BLaER1 (cell line): ENCODE measurements at regions not wholly inside any gene's neighbourhood (a gene's known extent, or its start where the extent isn't known, plus 50 kb on each side); places are given as distances from the start of the nearest gene placed in this dataset.

ENCODE experiments used
- H3K27ac ChIP-seq: shearing (Covaris generic); formaldehyde crosslinking; 2 replicates; pipeline ENCODE4 v1.8.1; 2022
- H3K27me3 ChIP-seq: shearing (Covaris generic); formaldehyde crosslinking; 2 replicates; pipeline ENCODE4 v1.8.1; 2022
- H3K36me3 ChIP-seq: shearing (Covaris generic); formaldehyde crosslinking; 2 replicates; pipeline ENCODE4 v1.8.1; 2022
- H3K4me1 ChIP-seq: shearing (Covaris generic); formaldehyde crosslinking; 2 replicates; pipeline ENCODE4 v1.8.1; 2022
- H3K4me2 ChIP-seq: shearing (Covaris generic); formaldehyde crosslinking; 2 replicates; pipeline ENCODE4 v1.8.1; 2022
- H3K4me3 ChIP-seq: shearing (Covaris generic); formaldehyde crosslinking; 2 replicates; pipeline ENCODE4 v1.8.1; 2022
- H3K9ac ChIP-seq: shearing (Covaris generic); formaldehyde crosslinking; 2 replicates; pipeline ENCODE4 v1.8.1; 2022
- H3K9me3 ChIP-seq: shearing (Covaris generic); formaldehyde crosslinking; 2 replicates; pipeline ENCODE4 v1.8.1; 2022
- H4K20me1 ChIP-seq: shearing (Covaris generic); formaldehyde crosslinking; 2 replicates; pipeline ENCODE4 v1.8.1; 2022
- Cebpa-rat ChIP-seq: shearing (Covaris generic); IDR thresholded peaks from 2 replicates; pipeline ENCODE4 v1.8.1; 2022

DNA sequence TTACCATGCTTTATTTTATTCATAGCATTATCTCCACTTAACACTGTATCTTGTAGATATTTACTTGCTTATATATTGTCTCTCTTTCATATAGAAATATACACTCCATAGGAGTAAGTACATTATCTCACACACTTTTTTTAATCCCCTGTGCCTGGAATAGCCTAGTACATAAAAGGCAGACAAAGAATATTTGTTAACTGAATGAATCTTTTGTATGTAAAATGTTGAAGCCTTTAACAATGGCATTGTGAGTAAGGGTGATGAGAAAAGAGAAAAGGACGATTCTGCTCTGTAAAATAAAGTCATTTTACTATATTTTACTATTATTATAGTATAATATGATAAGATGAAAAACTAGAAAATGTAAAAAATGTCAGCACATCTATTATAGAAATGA is 97.7 kb upstream of the PDHA2 start:
- no peak for TF ChIP-seq Cebpa-rat
- Histone ChIP-seq H3K36me3 (no peaks in the 10 kb centered on the region), H3K27ac (no peak overlapping the region)

GRCh38 chr4:95732061-95732460 is 107.8 kb upstream of the PDHA2 start:
- no peak for TF ChIP-seq Cebpa-rat
- no peaks in the 10 kb centered on the region for H3K9me3 ChIP-seq
- H4K20me1 ChIP-seq: no peaks in the 10 kb centered on the region
- H3K4me1 ChIP-seq: no peaks in the 10 kb centered on the region
- H3K36me3 ChIP-seq: no peaks in the 10 kb centered on the region
- H3K27me3 ChIP-seq: no peaks in the 10 kb centered on the region
- no peak overlapping the region for H3K4me2 ChIP-seq
- no peak overlapping the region for H3K9ac ChIP-seq
- H3K4me3 ChIP-seq: no peak overlapping the region
- H3K27ac ChIP-seq: no peak overlapping the region

More for the DNA sequence above, 97.7 kb upstream of the PDHA2 start:
- H4K20me1 ChIP-seq: no peaks in the 10 kb centered on the region
- H3K4me2 ChIP-seq: no peak overlapping the region
- no peak overlapping the region for H3K9ac ChIP-seq
- peaks cover 9% of the 10 kb centered on the region; the same call in 1 of the 2 replicates for H3K9me3 ChIP-seq
- H3K4me1 ChIP-seq: 0 out of 2 replicates have a peak, but pooled peaks cover 4% of the 10 kb centered on the region
- no peak overlapping the region for H3K4me3 ChIP-seq
- H3K27me3 ChIP-seq: no peaks in the 10 kb centered on the region

DNA sequence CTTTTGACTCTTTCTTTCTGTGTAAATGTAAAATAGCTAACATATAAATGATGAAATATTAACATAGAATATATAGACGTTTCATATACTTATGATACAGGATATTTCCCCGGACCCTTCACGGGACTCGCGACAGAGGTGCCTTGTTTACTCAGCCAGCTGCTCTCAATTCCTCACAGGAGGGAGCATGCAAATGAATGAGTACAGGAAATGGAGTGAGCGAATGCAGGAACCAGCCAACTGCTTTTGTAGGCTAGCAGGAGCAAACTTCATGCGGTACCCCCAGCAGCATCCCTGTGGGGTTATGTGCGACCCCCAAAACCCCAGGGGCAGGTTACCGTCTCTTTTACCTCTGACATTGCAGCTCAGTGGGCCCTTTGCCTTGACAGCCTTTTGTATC is 110.3 kb upstream of the PDHA2 start:
- TF ChIP-seq Cebpa-rat: no peak
- H3K9me3 ChIP-seq: no peaks in the 10 kb centered on the region
- no peaks in the 10 kb centered on the region for H3K36me3 ChIP-seq
- H3K27me3 ChIP-seq: no peaks in the 10 kb centered on the region
- H4K20me1 ChIP-seq: no peaks in the 10 kb centered on the region
- no peak overlapping the region for H3K9ac ChIP-seq
- no peak overlapping the region for H3K4me3 ChIP-seq
- no peaks in the 10 kb centered on the region for H3K4me1 ChIP-seq
- no peak overlapping the region for H3K27ac ChIP-seq
- H3K4me2 ChIP-seq: no peak overlapping the region

DNA sequence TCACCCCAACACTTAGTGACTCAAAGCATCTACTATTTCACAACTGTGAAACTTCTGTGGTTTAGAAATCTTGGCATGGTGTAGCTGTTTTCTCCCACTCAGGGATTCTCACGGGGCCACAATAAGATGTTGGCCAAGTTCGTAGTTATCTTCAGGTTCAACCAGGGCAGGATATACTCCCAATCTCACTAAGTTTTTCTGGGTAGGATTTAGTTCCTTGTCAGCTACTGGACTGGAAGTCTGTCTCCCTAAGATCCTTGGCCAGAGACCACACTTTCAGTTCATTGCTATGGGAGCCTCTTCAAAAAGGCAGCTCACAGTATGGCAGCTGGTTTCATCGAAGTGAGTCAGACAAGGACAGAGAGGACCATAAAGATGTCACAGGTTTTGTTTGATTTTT is 111.7 kb upstream of the PDHA2 start:
- no peaks in the 10 kb centered on the region for H3K27me3 ChIP-seq
- H4K20me1 ChIP-seq: no peaks in the 10 kb centered on the region
- no peaks in the 10 kb centered on the region for H3K9me3 ChIP-seq
- H3K4me3 ChIP-seq: no peak overlapping the region
- no peak overlapping the region for H3K9ac ChIP-seq
- no peak overlapping the region for H3K27ac ChIP-seq
- no peaks in the 10 kb centered on the region for H3K36me3 ChIP-seq
- no peak for TF ChIP-seq Cebpa-rat
- H3K4me2 ChIP-seq: no peak overlapping the region
- H3K4me1 ChIP-seq: no peaks in the 10 kb centered on the region

- H3K9ac ChIP-seq: no peak overlapping the region
- no peak overlapping the region for H3K4me3 ChIP-seq
- no peaks in the 10 kb centered on the region for H3K4me1 ChIP-seq
- H3K9me3 ChIP-seq: no peaks in the 10 kb centered on the region
- H3K27ac ChIP-seq: no peak overlapping the region
- no peaks in the 10 kb centered on the region for H3K36me3 ChIP-seq
- H3K27me3 ChIP-seq: no peaks in the 10 kb centered on the region
- no peak for TF ChIP-seq Cebpa-rat
- H4K20me1 ChIP-seq: no peaks in the 10 kb centered on the region
- no peak overlapping the region for H3K4me2 ChIP-seq
Observed at GRCh38 chr4:95715830-95716229, 124.1 kb upstream of the PDHA2 start.

GRCh38 chr4:95714571-95714970 is 125.3 kb upstream of the PDHA2 start:
- Histone ChIP-seq H3K27ac (no peak overlapping the region), H3K4me3 (no peak overlapping the region), H3K4me2 (no peak overlapping the region), H3K27me3 (no peaks in the 10 kb centered on the region), H4K20me1 (no peaks in the 10 kb centered on the region), H3K4me1 (no peaks in the 10 kb centered on the region), H3K9ac (no peak overlapping the region), H3K9me3 (no peaks in the 10 kb centered on the region), H3K36me3 (no peaks in the 10 kb centered on the region)
- TF ChIP-seq Cebpa-rat: no peak

DNA sequence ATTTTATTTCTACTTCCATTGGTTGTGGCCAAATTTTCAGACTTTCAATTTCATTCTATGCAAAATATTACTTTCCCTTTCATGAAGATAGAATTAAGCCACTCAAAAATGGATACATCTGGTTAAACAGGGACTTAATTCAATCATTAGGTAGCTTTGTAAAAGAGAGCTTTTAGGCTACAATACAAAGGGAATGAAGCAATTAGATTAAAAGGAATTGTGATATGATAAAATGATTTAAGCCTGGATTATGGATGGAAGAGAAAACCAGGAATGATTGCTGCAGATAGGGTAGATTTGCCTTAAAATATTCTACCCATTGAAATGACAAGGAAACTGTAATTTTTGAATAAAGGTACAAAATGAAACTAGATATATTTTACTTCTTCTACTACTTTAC is 134.6 kb upstream of the PDHA2 start:
- no peaks in the 10 kb centered on the region for H3K36me3 ChIP-seq
- no peaks in the 10 kb centered on the region for H3K27me3 ChIP-seq
- H3K4me3 ChIP-seq: no peak overlapping the region
- TF ChIP-seq Cebpa-rat: no peak
- no peaks in the 10 kb centered on the region for H3K9me3 ChIP-seq
- H3K4me1 ChIP-seq: no peaks in the 10 kb centered on the region
- no peak overlapping the region for H3K4me2 ChIP-seq
- no peak overlapping the region for H3K9ac ChIP-seq
- no peak overlapping the region for H3K27ac ChIP-seq
- no peaks in the 10 kb centered on the region for H4K20me1 ChIP-seq

DNA sequence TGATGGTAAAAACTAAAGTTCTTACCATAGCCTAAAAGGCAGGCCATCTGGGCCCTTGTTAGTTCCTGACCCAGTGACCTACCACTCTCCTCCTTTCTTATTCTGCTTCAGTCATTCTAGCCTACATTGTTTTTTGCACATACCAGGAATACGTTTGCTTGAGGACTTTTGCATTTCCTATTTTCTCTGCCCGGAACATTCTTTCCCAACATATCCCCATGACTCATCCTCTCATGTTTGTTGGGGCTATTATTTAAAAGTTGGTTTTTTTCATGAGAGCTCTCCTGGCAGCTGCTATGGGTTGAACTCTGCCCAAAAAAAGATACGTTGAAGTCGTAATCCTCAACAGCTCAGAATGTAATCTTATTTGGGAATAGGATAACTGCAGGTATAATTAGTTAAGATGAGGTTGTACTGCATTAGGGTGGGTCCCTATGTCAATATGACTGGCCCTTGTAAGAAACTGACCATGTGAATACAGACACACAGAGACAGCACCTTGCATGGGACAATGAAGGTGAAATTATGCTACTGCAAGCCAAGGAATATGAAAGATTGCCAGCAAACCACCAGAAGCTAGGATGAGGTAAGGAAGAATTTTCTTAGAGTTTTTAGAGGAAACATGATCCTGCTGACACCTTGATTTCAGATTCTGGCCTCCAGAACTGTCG is 138.3 kb upstream of the PDHA2 start:
- H3K4me1 ChIP-seq: no peaks in the 10 kb centered on the region
- H3K36me3 ChIP-seq: no peaks in the 10 kb centered on the region
- TF ChIP-seq Cebpa-rat: no peak
- H4K20me1 ChIP-seq: no peaks in the 10 kb centered on the region
- no peak overlapping the region for H3K4me3 ChIP-seq
- no peak overlapping the region for H3K4me2 ChIP-seq
- H3K27ac ChIP-seq: no peak overlapping the region
- no peaks in the 10 kb centered on the region for H3K27me3 ChIP-seq
- no peak overlapping the region for H3K9ac ChIP-seq
- H3K9me3 ChIP-seq: no peaks in the 10 kb centered on the region

DNA sequence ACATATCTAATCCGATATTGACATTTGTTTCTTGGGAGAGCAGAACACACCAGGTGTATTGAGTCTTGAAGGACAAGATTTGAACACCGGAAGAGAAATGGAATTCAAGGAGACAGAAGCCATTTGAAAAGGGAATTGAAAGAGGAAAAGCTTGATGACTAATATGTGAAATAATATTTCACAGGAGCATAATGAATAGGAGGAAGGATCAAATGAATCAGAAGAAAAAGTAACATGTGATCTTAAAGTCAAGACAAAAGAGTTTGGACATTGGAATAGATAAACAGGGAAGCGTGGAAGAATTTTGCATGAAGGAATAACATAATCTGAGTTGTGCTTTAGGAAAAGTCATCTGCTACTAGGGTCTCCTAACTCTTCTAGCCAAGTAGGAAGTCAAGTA is 145.5 kb upstream of the PDHA2 start:
- no peak for TF ChIP-seq Cebpa-rat
- no peak overlapping the region for H3K27ac ChIP-seq
- H3K4me3 ChIP-seq: no peak overlapping the region

DNA sequence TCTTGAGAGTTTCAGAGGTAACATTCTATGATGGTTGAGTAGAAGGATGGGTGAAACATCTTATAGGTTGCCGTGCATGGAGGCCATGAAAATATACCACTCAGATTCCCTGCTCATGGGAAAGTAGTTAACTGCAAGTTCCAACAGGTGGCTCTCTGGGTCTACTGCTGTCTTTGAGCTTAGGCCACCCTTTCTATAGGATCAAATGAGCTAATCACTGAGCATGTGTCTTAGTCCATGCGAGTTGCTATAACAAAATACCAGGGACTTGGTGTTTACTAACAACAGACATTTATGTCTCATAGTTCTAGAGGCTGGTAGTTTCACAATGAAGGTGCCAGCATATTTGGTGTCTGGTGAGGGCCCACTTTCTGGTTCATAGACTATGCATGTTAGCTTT is 144.8 kb upstream of the UNC5C start:
- no peak overlapping the region for H3K27ac ChIP-seq

More for the DNA sequence above, 145.5 kb upstream of the PDHA2 start:
- Histone ChIP-seq H3K27me3 (no peaks in the 10 kb centered on the region), H3K9me3 (no peaks in the 10 kb centered on the region), H3K9ac (no peak overlapping the region), H3K4me2 (no peak overlapping the region), H3K4me1 (no peaks in the 10 kb centered on the region), H3K36me3 (no peaks in the 10 kb centered on the region), H4K20me1 (no peaks in the 10 kb centered on the region)

DNA sequence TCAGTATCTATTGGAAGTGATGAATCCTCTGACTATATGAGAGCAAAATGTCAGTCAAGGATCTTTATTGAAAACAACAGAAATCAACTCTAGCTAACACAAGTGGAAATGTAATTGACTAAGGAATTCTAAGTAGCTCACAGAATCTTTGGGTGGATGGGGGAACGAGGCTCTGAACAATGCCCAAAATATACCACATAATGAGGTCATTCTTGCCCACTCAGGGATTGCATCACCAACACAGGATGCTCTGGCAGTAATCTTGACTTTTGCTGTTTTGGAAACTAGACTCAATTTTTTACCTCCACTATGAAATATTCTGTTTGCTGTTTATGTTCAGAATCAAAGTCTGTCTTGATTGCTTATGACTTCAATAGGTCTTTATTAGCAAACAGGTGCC is 127.4 kb upstream of the UNC5C start:
- H3K4me1 ChIP-seq: no peaks in the 10 kb centered on the region
- H3K4me3 ChIP-seq: no peak overlapping the region
- H3K27me3 ChIP-seq: no peaks in the 10 kb centered on the region
- no peaks in the 10 kb centered on the region for H4K20me1 ChIP-seq
- H3K4me2 ChIP-seq: no peak overlapping the region
- no peak for TF ChIP-seq Cebpa-rat
- H3K36me3 ChIP-seq: no peaks in the 10 kb centered on the region
- H3K9ac ChIP-seq: no peak overlapping the region
- H3K9me3 ChIP-seq: no peaks in the 10 kb centered on the region
- H3K27ac ChIP-seq: no peak overlapping the region

More for the DNA sequence above, 144.8 kb upstream of the UNC5C start:
- no peaks in the 10 kb centered on the region for H3K27me3 ChIP-seq
- H3K4me1 ChIP-seq: no peaks in the 10 kb centered on the region
- TF ChIP-seq Cebpa-rat: no peak
- H3K9me3 ChIP-seq: no peaks in the 10 kb centered on the region
- H3K36me3 ChIP-seq: no peaks in the 10 kb centered on the region
- H3K4me3 ChIP-seq: no peak overlapping the region
- H3K4me2 ChIP-seq: no peak overlapping the region
- no peak overlapping the region for H3K9ac ChIP-seq
- no peaks in the 10 kb centered on the region for H4K20me1 ChIP-seq
